ENCODE measurements at regions not wholly inside any gene's neighbourhood (a gene's known extent, or its start where the extent isn't known, plus 50 kb on each side); places are given as distances from the start of the nearest gene placed in this dataset.

DNA sequence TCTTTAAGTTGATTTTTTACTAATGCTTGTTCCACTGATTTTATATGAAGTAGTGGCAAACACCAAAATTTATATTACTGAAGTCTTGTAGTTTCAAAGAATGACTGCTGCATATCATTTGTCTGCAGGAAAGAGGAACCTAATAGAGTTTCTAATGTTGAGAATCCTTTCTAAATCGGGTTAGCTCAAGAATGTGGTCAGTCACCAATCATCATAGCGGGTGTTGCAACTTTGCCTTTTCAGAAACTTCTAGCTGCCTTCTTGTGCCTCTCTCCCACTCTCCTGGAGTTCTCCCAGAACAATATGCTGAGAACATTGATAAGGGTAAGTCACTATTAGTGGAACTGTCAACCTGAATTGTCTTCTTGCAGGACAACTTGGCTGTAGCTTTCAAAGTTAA is 524.8 kb upstream of the SORCS1 start (continued):
- TF ChIP-seq PRDM4 (tag by site-specific recombination; IDR thresholded peaks at IDR 0.05) (no peak), FEZF1 (tag by site-specific recombination; IDR thresholded peaks at IDR 0.05) (no peak), ZNF138 (tag by site-specific recombination; IDR thresholded peaks at IDR 0.05; ENCODE audit: borderline replicate concordance) (no peak), ZNF394 (tag by site-specific recombination; IDR thresholded peaks at IDR 0.05; ENCODE audit: borderline replicate concordance) (no peak), ZFP69B (tag by site-specific recombination; IDR thresholded peaks at IDR 0.05) (no peak), ZNF10 (tag by site-specific recombination; IDR thresholded peaks at IDR 0.05) (no peak)

GRCh38 chr10:107687701-107688100 is 523.2 kb upstream of the SORCS1 start:
- no peak overlapping the region for H3K27ac ChIP-seq (ENCODE audit: extremely low read depth, low read depth, low read length)
- no peak overlapping the region for H3K4me3 ChIP-seq (ENCODE audit: low read depth, low read length)
- H3K4me1 ChIP-seq (ENCODE audit: control insufficient read depth, insufficient read depth, low read length): no peaks in the 10 kb centered on the region
- H3K9me3 ChIP-seq (ENCODE audit: control insufficient read depth, insufficient read depth, low read depth, low read length): no peaks in the 10 kb centered on the region
- ChIA-PET CTCF (no interaction called here), POLR2A (no interaction called here)
- no peaks in the 10 kb centered on the region for H3K36me3 ChIP-seq (ENCODE audit: control insufficient read depth in 2 of 2, insufficient read depth in 1 of 2, low read length in 2 of 2)
- TF ChIP-seq, protein P1, sequence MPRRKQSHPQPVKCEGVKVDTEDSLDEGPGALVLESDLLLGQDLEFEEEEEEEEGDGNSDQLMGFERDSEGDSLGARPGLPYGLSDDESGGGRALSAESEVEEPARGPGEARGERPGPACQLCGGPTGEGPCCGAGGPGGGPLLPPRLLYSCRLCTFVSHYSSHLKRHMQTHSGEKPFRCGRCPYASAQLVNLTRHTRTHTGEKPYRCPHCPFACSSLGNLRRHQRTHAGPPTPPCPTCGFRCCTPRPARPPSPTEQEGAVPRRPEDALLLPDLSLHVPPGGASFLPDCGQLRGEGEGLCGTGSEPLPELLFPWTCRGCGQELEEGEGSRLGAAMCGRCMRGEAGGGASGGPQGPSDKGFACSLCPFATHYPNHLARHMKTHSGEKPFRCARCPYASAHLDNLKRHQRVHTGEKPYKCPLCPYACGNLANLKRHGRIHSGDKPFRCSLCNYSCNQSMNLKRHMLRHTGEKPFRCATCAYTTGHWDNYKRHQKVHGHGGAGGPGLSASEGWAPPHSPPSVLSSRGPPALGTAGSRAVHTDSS (tag by site-specific recombination; IDR thresholded peaks at IDR 0.05): no peak
- TF ChIP-seq ZNF48 (tag by site-specific recombination; IDR thresholded peaks at IDR 0.05) (no peak), ZNF280D (tag by site-specific recombination; IDR thresholded peaks at IDR 0.05) (no peak), ZNF37A (tag by site-specific recombination; IDR thresholded peaks at IDR 0.05) (no peak), ZNF555 (tag by site-specific recombination; conservative IDR thresholded peaks at IDR 0.05) (no peak), ZNF324 (tag by site-specific recombination; IDR thresholded peaks at IDR 0.05) (no peak), ZNF121 (tag by site-specific recombination; IDR thresholded peaks at IDR 0.05) (no peak), ZNF274 (IDR thresholded peaks at IDR 0.05; ENCODE audit: low read length) (no peak), ZNF274 (tag by site-specific recombination; IDR thresholded peaks at IDR 0.05; ENCODE audit: borderline replicate concordance) (no peak), ZBTB20 (tag by site-specific recombination; IDR thresholded peaks at IDR 0.05) (no peak), ZNF776 (tag by site-specific recombination; IDR thresholded peaks at IDR 0.05; ENCODE audit: borderline replicate concordance) (no peak), KLF10 (tag by site-specific recombination; IDR thresholded peaks at IDR 0.05) (no peak)
- TF ChIP-seq, protein P2, sequence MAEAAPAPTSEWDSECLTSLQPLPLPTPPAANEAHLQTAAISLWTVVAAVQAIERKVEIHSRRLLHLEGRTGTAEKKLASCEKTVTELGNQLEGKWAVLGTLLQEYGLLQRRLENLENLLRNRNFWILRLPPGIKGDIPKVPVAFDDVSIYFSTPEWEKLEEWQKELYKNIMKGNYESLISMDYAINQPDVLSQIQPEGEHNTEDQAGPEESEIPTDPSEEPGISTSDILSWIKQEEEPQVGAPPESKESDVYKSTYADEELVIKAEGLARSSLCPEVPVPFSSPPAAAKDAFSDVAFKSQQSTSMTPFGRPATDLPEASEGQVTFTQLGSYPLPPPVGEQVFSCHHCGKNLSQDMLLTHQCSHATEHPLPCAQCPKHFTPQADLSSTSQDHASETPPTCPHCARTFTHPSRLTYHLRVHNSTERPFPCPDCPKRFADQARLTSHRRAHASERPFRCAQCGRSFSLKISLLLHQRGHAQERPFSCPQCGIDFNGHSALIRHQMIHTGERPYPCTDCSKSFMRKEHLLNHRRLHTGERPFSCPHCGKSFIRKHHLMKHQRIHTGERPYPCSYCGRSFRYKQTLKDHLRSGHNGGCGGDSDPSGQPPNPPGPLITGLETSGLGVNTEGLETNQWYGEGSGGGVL (tag by site-specific recombination; IDR thresholded peaks at IDR 0.05): no peak
- TF ChIP-seq, protein P3, sequence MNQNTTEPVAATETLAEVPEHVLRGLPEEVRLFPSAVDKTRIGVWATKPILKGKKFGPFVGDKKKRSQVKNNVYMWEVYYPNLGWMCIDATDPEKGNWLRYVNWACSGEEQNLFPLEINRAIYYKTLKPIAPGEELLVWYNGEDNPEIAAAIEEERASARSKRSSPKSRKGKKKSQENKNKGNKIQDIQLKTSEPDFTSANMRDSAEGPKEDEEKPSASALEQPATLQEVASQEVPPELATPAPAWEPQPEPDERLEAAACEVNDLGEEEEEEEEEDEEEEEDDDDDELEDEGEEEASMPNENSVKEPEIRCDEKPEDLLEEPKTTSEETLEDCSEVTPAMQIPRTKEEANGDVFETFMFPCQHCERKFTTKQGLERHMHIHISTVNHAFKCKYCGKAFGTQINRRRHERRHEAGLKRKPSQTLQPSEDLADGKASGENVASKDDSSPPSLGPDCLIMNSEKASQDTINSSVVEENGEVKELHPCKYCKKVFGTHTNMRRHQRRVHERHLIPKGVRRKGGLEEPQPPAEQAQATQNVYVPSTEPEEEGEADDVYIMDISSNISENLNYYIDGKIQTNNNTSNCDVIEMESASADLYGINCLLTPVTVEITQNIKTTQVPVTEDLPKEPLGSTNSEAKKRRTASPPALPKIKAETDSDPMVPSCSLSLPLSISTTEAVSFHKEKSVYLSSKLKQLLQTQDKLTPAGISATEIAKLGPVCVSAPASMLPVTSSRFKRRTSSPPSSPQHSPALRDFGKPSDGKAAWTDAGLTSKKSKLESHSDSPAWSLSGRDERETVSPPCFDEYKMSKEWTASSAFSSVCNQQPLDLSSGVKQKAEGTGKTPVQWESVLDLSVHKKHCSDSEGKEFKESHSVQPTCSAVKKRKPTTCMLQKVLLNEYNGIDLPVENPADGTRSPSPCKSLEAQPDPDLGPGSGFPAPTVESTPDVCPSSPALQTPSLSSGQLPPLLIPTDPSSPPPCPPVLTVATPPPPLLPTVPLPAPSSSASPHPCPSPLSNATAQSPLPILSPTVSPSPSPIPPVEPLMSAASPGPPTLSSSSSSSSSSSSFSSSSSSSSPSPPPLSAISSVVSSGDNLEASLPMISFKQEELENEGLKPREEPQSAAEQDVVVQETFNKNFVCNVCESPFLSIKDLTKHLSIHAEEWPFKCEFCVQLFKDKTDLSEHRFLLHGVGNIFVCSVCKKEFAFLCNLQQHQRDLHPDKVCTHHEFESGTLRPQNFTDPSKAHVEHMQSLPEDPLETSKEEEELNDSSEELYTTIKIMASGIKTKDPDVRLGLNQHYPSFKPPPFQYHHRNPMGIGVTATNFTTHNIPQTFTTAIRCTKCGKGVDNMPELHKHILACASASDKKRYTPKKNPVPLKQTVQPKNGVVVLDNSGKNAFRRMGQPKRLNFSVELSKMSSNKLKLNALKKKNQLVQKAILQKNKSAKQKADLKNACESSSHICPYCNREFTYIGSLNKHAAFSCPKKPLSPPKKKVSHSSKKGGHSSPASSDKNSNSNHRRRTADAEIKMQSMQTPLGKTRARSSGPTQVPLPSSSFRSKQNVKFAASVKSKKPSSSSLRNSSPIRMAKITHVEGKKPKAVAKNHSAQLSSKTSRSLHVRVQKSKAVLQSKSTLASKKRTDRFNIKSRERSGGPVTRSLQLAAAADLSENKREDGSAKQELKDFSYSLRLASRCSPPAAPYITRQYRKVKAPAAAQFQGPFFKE (tag by site-specific recombination; IDR thresholded peaks at IDR 0.05; ENCODE audit: borderline replicate concordance): no peak
